Uterus (tissue), 3 donors: ENCODE measurements at regions not wholly inside any gene's neighbourhood (a gene's known extent, or its start where the extent isn't known, plus 50 kb on each side); places are given as distances from the start of the nearest gene placed in this dataset.

Source experiments
- DNase-seq, 2 donors: peaks; one replicate each; pipeline ENCODE4 v3.0.0-alpha.2; 2019 to 2020
- H3K27ac ChIP-seq, 2 donors: fragments of 200-600 bp; sonication (generic); 1 replicate in 1 of 2; 2 replicates in 1 of 2; pipeline ENCODE4 v1.5.1; 2016 to 2018
- H3K27me3 ChIP-seq, 2 donors: fragments of 200-600 bp; sonication (generic); one replicate each; pipeline ENCODE4 v1.5.1; 2018 to 2019; ENCODE audit warnings: control low read depth in 1 of 2
- H3K36me3 ChIP-seq, 2 donors: fragments of 200-600 bp; sonication (generic); one replicate each; pipeline ENCODE4 v1.5.1; 2019; ENCODE audit warnings: control low read depth in 1 of 2
- H3K4me1 ChIP-seq, 2 donors: fragments of 200-600 bp; sonication (generic); one replicate each; pipeline ENCODE4 v1.5.1; 2018 to 2019; ENCODE audit warnings: control low read depth in 1 of 2
- H3K4me3 ChIP-seq, 2 donors: fragments of 200-600 bp; sonication (generic); 1 replicate in 1 of 2; 2 replicates in 1 of 2; pipeline ENCODE4 v1.5.1; 2018 to 2019; ENCODE audit warnings: mild to moderate bottlenecking in 1 of 2
- H3K9me3 ChIP-seq, 2 donors: fragments of 200-600 bp; sonication (generic); one replicate each; pipeline ENCODE4 v1.5.1; 2019; ENCODE audit warnings: control low read depth in 1 of 2
- CTCF ChIP-seq, 4 experiments: fragments of 200-600 bp in 2 of 4; fragments of 450-650 bp in 2 of 4; sonication (generic) in 2 of 4; IDR thresholded peaks; one replicate each; pipeline ENCODE4 v1.5.1; 2016 to 2019; ENCODE audit warnings: antibody characterized with exemption in 4 of 4, mild to moderate bottlenecking in 2 of 4, moderate library complexity in 1 of 4
- POLR2A ChIP-seq, 2 donors: fragments of 450-650 bp; IDR thresholded peaks; one replicate each; pipeline ENCODE4 v1.6.1; 2016; ENCODE audit warnings: antibody characterized with exemption in 2 of 2, mild to moderate bottlenecking in 1 of 2, moderate library complexity in 1 of 2
- intact Hi-C: fragments of 100-400 bp; cut with DNase I; formaldehyde crosslinking; loops from one replicate; pipeline ENCODE4 v1.15.1; 2023; ENCODE audit warnings: low total_unique reads
- donor health status: DM: yes; HTN: yes; CAD: no.

GRCh38 chr5:107291866-107292265, 378.9 kb downstream of the EFNA5 start:
- Histone ChIP-seq H3K27me3 (no peaks in the 10 kb centered on the region), H3K27ac (no peak overlapping the region), H3K4me3 (no peak overlapping the region), H3K4me1 (no peaks in the 10 kb centered on the region), H3K36me3 (no peaks in the 10 kb centered on the region), H3K9me3 (no peaks in the 10 kb centered on the region)
- no peak for DNase-seq
- intact Hi-C loops: no loop called here
- no peak for TF ChIP-seq POLR2A (IDR thresholded peaks at IDR 0.05)
- TF ChIP-seq CTCF (IDR thresholded peaks at IDR 0.05): no peak

- Histone ChIP-seq H3K36me3 (no peaks in the 10 kb centered on the region), H3K27me3 (no peaks in the 10 kb centered on the region), H3K9me3 (no peaks in the 10 kb centered on the region), H3K4me3 (no peak overlapping the region), H3K4me1 (no peaks in the 10 kb centered on the region), H3K27ac (no peak overlapping the region)
- intact Hi-C loops: no loop called here
- TF ChIP-seq CTCF (IDR thresholded peaks at IDR 0.05) (no peak), POLR2A (IDR thresholded peaks at IDR 0.05) (no peak)
- DNase-seq: no peak
These were observed 379.8 kb downstream of the EFNA5 start for GRCh38 chr5:107290780-107291398.

GRCh38 chr5:107289030-107289714, 381.6 kb downstream of the EFNA5 start:
- Histone ChIP-seq H3K36me3 (no peaks in the 10 kb centered on the region), H3K9me3 (no peaks in the 10 kb centered on the region), H3K4me3 (no peak overlapping the region), H3K27ac (no peak overlapping the region), H3K27me3 (no peaks in the 10 kb centered on the region), H3K4me1 (no peaks in the 10 kb centered on the region)
- no peak for DNase-seq
- intact Hi-C loops: no loop called here
- no peak for TF ChIP-seq POLR2A (IDR thresholded peaks at IDR 0.05)
- TF ChIP-seq CTCF (IDR thresholded peaks at IDR 0.05): no peak

GRCh38 chr5:107286447-107287098, 384.2 kb downstream of the EFNA5 start:
- intact Hi-C loops: no loop called here
- H3K27me3 ChIP-seq: no peaks in the 10 kb centered on the region
- TF ChIP-seq POLR2A (IDR thresholded peaks at IDR 0.05) (no peak), CTCF (IDR thresholded peaks at IDR 0.05) (no peak)
- no peak for DNase-seq
- no peaks in the 10 kb centered on the region for H3K4me1 ChIP-seq
- no peaks in the 10 kb centered on the region for H3K9me3 ChIP-seq
- H3K4me3 ChIP-seq: no peak overlapping the region
- H3K27ac ChIP-seq: no peak overlapping the region
- H3K36me3 ChIP-seq: no peaks in the 10 kb centered on the region

DNA sequence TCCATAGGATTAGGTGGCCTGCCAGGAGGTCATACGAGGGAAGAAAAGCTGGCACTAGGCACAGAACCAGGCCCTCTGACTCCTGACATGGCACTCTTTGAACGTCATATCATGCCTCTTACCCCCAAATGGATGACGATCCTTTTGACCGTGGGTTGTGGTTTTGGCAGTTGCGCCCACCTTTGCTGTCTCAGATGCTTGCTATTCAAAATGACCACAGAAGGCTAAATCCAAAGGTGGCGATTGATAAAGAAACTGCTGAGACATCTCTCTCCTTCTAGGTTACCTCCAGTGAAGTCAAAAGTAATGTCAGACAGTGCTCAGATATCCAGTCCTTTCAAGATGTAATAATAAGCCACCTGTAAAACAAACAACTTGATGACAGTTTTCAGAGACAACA, 385.0 kb downstream of the EFNA5 start:
- H3K27ac ChIP-seq: no peak overlapping the region
- no peaks in the 10 kb centered on the region for H3K36me3 ChIP-seq
- intact Hi-C loops: no loop called here
- no peaks in the 10 kb centered on the region for H3K4me1 ChIP-seq
- H3K4me3 ChIP-seq: no peak overlapping the region
- no peak for DNase-seq
- TF ChIP-seq CTCF (IDR thresholded peaks at IDR 0.05) (no peak), POLR2A (IDR thresholded peaks at IDR 0.05) (no peak)
- H3K27me3 ChIP-seq: no peaks in the 10 kb centered on the region
- no peaks in the 10 kb centered on the region for H3K9me3 ChIP-seq
